22Rv1 (cell line): ENCODE measurements at regions not wholly inside any gene's neighbourhood (a gene's known extent, or its start where the extent isn't known, plus 50 kb on each side); places are given as distances from the start of the nearest gene placed in this dataset.
"Not testable (repeated sequence)": the region's sequence is repeated elsewhere in the genome, so short reads cannot be mapped to it uniquely, and the experiment has no call there.

Experiments
- H3K27ac ChIP-seq: fragments of 450-650 bp; 2 replicates; pipeline ENCODE4 v1.5.1; 2017
- ZFX ChIP-seq: fragments of 450-650 bp; IDR thresholded peaks from 2 replicates; pipeline ENCODE4 v1.6.1; 2017; ENCODE audit warnings: antibody characterized with exemption, borderline replicate concordance
- TF ChIP-seq, protein P1 (sequence below): fragments of 450-650 bp; IDR thresholded peaks from 2 replicates; pipeline ENCODE4 v1.5.1; 2017; ENCODE audit warnings: mild to moderate bottlenecking

- no peak overlapping the region for H3K27ac ChIP-seq
- TF ChIP-seq ZFX, result no peak
- TF ChIP-seq, protein P1, sequence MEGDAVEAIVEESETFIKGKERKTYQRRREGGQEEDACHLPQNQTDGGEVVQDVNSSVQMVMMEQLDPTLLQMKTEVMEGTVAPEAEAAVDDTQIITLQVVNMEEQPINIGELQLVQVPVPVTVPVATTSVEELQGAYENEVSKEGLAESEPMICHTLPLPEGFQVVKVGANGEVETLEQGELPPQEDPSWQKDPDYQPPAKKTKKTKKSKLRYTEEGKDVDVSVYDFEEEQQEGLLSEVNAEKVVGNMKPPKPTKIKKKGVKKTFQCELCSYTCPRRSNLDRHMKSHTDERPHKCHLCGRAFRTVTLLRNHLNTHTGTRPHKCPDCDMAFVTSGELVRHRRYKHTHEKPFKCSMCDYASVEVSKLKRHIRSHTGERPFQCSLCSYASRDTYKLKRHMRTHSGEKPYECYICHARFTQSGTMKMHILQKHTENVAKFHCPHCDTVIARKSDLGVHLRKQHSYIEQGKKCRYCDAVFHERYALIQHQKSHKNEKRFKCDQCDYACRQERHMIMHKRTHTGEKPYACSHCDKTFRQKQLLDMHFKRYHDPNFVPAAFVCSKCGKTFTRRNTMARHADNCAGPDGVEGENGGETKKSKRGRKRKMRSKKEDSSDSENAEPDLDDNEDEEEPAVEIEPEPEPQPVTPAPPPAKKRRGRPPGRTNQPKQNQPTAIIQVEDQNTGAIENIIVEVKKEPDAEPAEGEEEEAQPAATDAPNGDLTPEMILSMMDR, result no peak
These were observed 435.8 kb upstream of the DDX18 start for GRCh38 chr2:117378653-117379052.

DNA sequence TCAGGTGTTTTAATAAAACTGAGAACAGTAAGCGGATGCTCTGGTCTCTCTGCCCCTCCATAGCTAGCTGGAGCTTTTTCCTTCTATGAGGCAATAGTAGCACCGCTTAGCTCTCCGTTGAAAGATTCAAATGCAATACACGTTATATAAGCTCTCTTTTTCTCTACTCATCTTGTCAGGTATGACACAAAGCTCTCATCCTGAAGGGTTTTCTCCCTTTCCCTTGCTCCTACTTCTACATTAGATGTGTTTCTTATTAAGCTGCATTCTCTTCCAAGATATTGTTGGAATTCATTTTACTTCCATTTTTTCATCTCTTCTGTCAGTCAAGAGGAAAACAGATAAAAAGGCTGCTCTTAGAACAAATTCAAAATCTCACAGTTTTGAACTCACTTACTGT, 434.6 kb upstream of the DDX18 start:
- no peak overlapping the region for H3K27ac ChIP-seq

GRCh38 chr2:117383997-117384396, 430.5 kb upstream of the DDX18 start:
- H3K27ac ChIP-seq, result not testable (repeated sequence)

More for the DNA sequence above, 434.6 kb upstream of the DDX18 start:
- TF ChIP-seq, protein P1, result no peak
- TF ChIP-seq ZFX, result no peak

DNA sequence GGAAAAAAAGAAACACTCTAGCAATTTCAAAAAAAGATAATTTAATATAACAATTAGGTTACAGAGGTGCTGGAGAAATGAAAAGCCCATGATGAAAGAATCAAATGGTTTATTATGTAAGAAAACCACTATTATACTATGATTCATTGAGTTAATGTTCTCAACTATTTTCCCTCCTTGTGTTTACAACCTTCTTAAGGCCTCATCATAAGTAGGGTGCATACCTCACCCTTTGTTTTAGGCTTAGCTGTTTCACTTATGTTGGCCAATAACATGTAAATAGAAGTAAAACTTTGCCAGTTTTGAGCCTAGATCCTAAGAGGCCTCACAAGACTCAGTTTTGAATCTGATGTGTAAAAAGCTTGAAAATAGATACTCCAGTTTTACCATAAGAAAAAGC, 418.3 kb upstream of the DDX18 start:
- TF ChIP-seq, protein P1, result no peak
- no peak for TF ChIP-seq ZFX
- no peak overlapping the region for H3K27ac ChIP-seq

DNA sequence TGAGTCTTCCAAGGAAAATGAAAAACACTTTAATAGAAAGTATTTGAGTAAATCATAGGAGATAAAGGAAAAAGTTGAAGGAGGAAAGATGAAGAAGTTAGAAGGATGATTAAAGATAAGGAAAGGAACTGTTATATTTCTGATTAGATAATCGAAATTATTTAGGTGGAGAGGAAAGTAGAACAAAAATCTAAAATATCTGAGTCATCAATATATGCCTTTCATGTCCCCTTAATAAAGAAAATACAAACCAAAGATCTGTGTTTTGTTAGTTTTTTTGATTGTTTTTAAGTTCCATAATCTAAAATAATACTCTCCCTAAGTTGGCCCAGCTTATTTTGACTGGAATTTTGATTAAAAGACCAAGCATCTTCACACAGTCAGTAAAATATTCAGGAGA, 412.9 kb upstream of the DDX18 start:
- TF ChIP-seq ZFX, result no peak
- TF ChIP-seq, protein P1, result no peak
- no peak overlapping the region for H3K27ac ChIP-seq

- no peak for TF ChIP-seq ZFX
- TF ChIP-seq, protein P1, result no peak
- H3K27ac ChIP-seq, result no peak overlapping the region
These were observed 408.0 kb upstream of the DDX18 start for GRCh38 chr2:117406443-117406842.

- H3K27ac ChIP-seq, result no peak overlapping the region
- no peak for TF ChIP-seq ZFX
- TF ChIP-seq, protein P1, result no peak
These were observed 406.7 kb upstream of the DDX18 start for GRCh38 chr2:117407746-117408145.

- TF ChIP-seq ZFX, result no peak
- TF ChIP-seq, protein P1, result no peak
- H3K27ac ChIP-seq, result no peak overlapping the region
These were observed 405.0 kb upstream of the DDX18 start for GRCh38 chr2:117409443-117409842.
